ENCODE measurements at regions not wholly inside any gene's neighbourhood (a gene's known extent, or its start where the extent isn't known, plus 50 kb on each side); places are given as distances from the start of the nearest gene placed in this dataset.

- TF ChIP-seq CTCF (IDR thresholded peaks at IDR 0.05; ENCODE audit: insufficient read depth, low read depth, low read length) (no peak), EZH2 (IDR thresholded peaks at IDR 0.05; ENCODE audit: insufficient read depth, low read length) (no peak)
Measured at GRCh38 chr7:19572566-19572965, 136.3 kb downstream of the POLR1F start.
